GM19239 (cell line): ENCODE measurements at regions not wholly inside any gene's neighbourhood (a gene's known extent, or its start where the extent isn't known, plus 50 kb on each side); places are given as distances from the start of the nearest gene placed in this dataset.

Experiments used
- DNase-seq: peaks from one replicate; pipeline ENCODE4 v3.0.0; 2011; ENCODE audit warnings: low spot score; ENCODE audit not compliant: insufficient read length
- FAIRE-seq: peaks from 2 replicates; lab custom pipeline; 2011; peaks lifted over from hg19 to GRCh38; lab: Jason Lieb, UNC

GRCh38 chr19:30165228-30165813 is 206.9 kb upstream of the ZNF536 start:
- DNase-seq (no peak), FAIRE-seq (no peak)

GRCh38 chr19:30167206-30167868 is 204.8 kb upstream of the ZNF536 start:
- FAIRE-seq: no peak
- no peak for DNase-seq

- FAIRE-seq (no peak), DNase-seq (no peak)
Observed at GRCh38 chr19:30167976-30168635, 204.1 kb upstream of the ZNF536 start.

- no peak for FAIRE-seq
- no peak for DNase-seq
Observed at GRCh38 chr19:30168760-30169159, 203.4 kb upstream of the ZNF536 start.

GRCh38 chr19:30169196-30169900 is 202.8 kb upstream of the ZNF536 start:
- no peak for FAIRE-seq
- DNase-seq: no peak

- DNase-seq: no peak
- FAIRE-seq: no peak
Observed at GRCh38 chr19:30170081-30170480, 202.1 kb upstream of the ZNF536 start.

GRCh38 chr19:30170495-30171137 is 201.6 kb upstream of the ZNF536 start:
- DNase-seq (no peak), FAIRE-seq (no peak)

- FAIRE-seq (no peak), DNase-seq (no peak)
Observed at GRCh38 chr19:30171138-30171635, 201.0 kb upstream of the ZNF536 start.

- DNase-seq (no peak), FAIRE-seq (no peak)
Observed at GRCh38 chr19:30171795-30172612, 200.2 kb upstream of the ZNF536 start.

GRCh38 chr19:30172613-30173242 is 199.5 kb upstream of the ZNF536 start:
- DNase-seq (no peak), FAIRE-seq (no peak)

- no peak for DNase-seq
- no peak for FAIRE-seq
Observed at GRCh38 chr19:30173593-30174356, 198.4 kb upstream of the ZNF536 start.

- DNase-seq (no peak), FAIRE-seq (no peak)
Observed at GRCh38 chr19:30174357-30174645, 197.9 kb upstream of the ZNF536 start.

- DNase-seq (no peak), FAIRE-seq (no peak)
Observed at GRCh38 chr19:30174791-30175190, 197.4 kb upstream of the ZNF536 start.

GRCh38 chr19:30175987-30176386 is 196.2 kb upstream of the ZNF536 start:
- FAIRE-seq: no peak
- no peak for DNase-seq

GRCh38 chr19:30178721-30179402 is 193.3 kb upstream of the ZNF536 start:
- no peak for FAIRE-seq

GRCh38 chr19:30180691-30181090 is 191.5 kb upstream of the ZNF536 start:
- FAIRE-seq: no peak
- DNase-seq: no peak

More at GRCh38 chr19:30178721-30179402, 193.3 kb upstream of the ZNF536 start:
- DNase-seq: no peak

GRCh38 chr19:30183807-30184490 is 188.2 kb upstream of the ZNF536 start:
- FAIRE-seq (no peak), DNase-seq (no peak)
